HepG2 (cell line): ENCODE measurements at regions not wholly inside any gene's neighbourhood (a gene's known extent, or its start where the extent isn't known, plus 50 kb on each side); places are given as distances from the start of the nearest gene placed in this dataset.

Experiments used
- FOSL2 ChIP-seq: sonication (generic); formaldehyde crosslinking; IDR thresholded peaks from 2 replicates; pipeline ENCODE4 v1.4.0; 2020; ENCODE audit warnings: missing genetic modification reagents
- SSRP1 ChIP-seq: IDR thresholded peaks from 2 replicates; pipeline ENCODE4 v1.6.1; 2016; ENCODE audit warnings: control low read depth
- ZMAT5 ChIP-seq: sonication (generic); formaldehyde crosslinking; IDR thresholded peaks from 2 replicates; pipeline ENCODE4 v1.5.0; 2020; ENCODE audit warnings: mild to moderate bottlenecking, low read depth, missing genetic modification reagents, borderline replicate concordance
- ZNF24 ChIP-seq: fragments of 450-650 bp; IDR thresholded peaks from 2 replicates; pipeline ENCODE4 v1.6.1; 2017; ENCODE audit warnings: antibody characterized with exemption, mild to moderate bottlenecking
- ZNF3 ChIP-seq: IDR thresholded peaks from 2 replicates; pipeline ENCODE4 v1.7.0; 2017; ENCODE audit warnings: inconsistent platforms

GRCh38 chr13:80496721-80497397 lies 155.9 kb upstream of the SPRY2 start:
- TF ChIP-seq SSRP1 (no peak), ZNF24 (no peak), FOSL2 (no peak), ZMAT5 (CRISPR knock-in tag) (no peak), ZNF3 (CRISPR knock-in tag) (no peak)
